HG03097 (cell line): ENCODE measurements at regions not wholly inside any gene's neighbourhood (a gene's known extent, or its start where the extent isn't known, plus 50 kb on each side); places are given as distances from the start of the nearest gene placed in this dataset.
"Not testable (repeated sequence)": the region's sequence is repeated elsewhere in the genome, so short reads cannot be mapped to it uniquely, and the experiment has no call there.

ENCODE experiments used
- ATAC-seq: cut with Tn5 transposase; IDR thresholded peaks from one replicate; pipeline ENCODE4 v1.9.1; 2021; ENCODE audit not compliant: unreplicated experiment, low FRiP score

- no peak for ATAC-seq
Observed at GRCh38 chr3:192009903-192010302, 548.9 kb downstream of the PYDC2 start.

DNA sequence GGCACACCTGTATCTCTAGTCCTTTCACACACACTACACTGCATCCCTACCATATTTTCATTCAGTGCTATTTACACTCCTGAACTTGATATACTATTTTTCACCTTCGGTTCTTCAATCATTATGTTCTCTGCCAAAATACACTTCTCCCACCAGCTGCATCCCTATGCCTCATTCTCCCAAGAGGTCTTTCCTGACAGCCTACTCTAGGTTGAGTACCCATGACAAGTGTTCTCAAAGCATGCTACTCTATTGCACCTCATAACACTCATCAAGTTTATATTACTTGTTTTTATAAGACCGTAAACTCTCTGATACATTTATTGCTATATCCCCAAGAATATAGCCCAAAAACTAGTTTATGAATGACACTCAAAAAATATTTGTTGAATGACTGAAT is 549.5 kb downstream of the PYDC2 start:
- no peak for ATAC-seq

GRCh38 chr3:192011137-192011536 is 550.2 kb downstream of the PYDC2 start:
- ATAC-seq = no peak

GRCh38 chr3:192013110-192013509 is 552.1 kb downstream of the PYDC2 start:
- no peak for ATAC-seq

- ATAC-seq = no peak
Observed at GRCh38 chr3:192022412-192022811, 561.4 kb downstream of the PYDC2 start.

DNA sequence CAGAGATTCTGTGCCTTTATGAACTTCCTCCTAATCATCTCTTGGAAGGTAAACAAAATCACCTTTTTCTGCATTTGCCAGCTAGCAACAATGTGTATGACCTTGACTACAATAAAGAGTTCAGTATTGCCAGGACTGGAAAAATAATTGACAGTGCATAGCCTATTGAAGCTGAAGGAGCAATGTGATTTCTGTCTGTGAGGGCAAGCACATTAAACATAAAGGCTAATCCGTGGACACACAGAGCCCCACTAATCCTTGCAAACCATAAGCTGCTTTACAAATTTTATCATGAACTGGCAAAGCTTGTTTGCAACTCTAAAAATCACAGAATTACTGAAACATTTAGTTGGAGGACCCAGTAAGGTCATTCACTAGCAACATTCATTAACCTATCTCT is 563.8 kb downstream of the PYDC2 start:
- ATAC-seq = no peak

DNA sequence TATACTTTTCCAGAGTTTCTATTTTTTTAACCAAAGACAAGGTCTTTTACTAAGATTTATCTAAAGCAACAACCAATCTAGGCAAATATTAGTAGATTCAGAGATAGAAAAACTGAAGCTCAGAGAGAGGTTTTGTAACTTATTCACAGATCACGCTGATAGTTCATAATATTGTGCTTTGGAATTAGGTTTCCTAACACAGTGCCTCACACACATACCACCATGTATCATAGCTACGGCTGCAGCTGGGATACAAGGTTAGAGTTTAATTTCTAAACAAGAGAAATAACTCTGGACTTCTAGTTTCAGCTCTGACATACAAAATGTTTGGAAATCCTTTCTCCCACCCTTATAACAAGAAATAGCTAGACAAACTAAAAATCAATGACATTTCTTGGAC is 565.7 kb downstream of the PYDC2 start:
- no peak for ATAC-seq

GRCh38 chr3:192031941-192032340 is 571.0 kb downstream of the PYDC2 start:
- no peak for ATAC-seq

GRCh38 chr3:192033246-192033645 is 572.3 kb downstream of the PYDC2 start:
- no peak for ATAC-seq

DNA sequence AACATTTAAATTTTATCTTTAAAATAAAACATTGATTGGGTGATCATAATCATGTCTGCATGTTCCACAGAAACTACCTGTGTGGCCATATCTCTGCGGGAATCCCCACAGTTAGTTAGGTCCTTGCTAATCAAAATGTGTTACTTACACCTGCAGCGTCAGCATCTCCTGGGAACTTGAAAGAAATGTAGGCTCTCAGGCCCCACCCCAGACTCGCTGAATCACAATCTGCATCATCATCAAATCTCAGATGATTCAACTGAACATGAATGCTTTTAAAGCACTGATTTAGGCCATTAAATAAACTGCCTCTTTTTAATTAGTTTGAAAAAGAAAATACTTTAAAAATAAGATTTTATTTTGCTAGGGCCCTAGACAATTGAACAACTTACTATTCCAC is 577.8 kb downstream of the PYDC2 start:
- ATAC-seq = no peak

GRCh38 chr3:192039593-192039992 is 578.6 kb downstream of the PYDC2 start:
- no peak for ATAC-seq

DNA sequence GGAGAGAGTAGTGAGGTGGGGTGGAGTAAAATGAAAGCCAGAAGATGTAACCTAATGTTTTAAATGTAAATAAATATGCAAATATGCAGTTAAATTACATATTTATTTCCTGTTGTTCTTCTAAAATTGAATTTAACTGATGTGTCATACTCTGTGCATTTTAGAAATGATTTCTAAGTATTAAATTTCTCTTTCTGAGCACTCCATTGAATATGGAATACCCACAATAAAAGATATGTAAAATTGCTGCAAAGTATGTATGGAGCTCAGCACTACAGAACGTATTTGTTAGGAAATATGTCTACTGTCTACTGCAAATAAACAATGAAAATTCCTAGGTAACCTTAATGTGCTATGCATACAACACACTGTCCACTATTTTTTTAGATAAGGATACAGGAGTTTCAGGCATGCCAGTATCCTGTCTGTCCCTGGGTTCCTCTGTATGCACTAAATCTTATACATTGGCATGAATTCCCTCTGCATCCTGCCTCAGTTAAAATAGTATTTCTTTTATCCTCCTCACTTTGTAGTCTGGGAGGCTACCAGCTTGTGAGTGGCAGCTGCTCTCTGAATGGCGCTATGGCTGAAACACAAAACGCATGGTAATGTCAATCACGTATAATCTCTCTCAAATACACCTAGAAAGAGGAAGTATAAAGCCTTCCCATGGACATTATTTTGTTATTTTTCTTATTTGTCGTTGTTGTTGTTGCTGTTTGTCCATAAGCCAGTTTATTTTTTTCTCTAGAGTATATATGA is 579.5 kb downstream of the PYDC2 start:
- ATAC-seq = no peak

GRCh38 chr3:192042116-192042515 is 581.2 kb downstream of the PYDC2 start:
- ATAC-seq = peak; percentile 94

GRCh38 chr3:192054881-192055280 is 593.9 kb downstream of the PYDC2 start:
- ATAC-seq = no peak

- no peak for ATAC-seq
Observed at GRCh38 chr3:192055946-192056345, 595.0 kb downstream of the PYDC2 start.

DNA sequence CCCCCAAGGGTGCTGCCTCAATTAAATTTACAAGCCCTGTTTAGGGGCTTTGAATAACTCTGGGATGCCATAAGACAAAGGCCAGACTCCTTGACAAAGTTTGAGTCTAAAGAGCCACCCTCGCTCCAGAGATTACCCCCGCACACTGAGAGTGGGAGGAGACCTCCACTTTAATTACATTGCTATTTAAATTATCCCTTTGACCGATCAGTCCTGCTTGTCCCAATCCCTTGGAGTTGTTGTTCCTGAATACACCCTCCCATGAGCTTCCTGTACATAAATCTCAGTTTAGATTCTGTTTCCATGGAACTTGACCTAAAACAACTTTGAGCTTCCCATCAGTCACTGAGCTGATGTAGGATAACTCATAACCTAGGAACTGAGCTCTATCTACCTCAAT is 596.3 kb downstream of the PYDC2 start:
- ATAC-seq = no peak

DNA sequence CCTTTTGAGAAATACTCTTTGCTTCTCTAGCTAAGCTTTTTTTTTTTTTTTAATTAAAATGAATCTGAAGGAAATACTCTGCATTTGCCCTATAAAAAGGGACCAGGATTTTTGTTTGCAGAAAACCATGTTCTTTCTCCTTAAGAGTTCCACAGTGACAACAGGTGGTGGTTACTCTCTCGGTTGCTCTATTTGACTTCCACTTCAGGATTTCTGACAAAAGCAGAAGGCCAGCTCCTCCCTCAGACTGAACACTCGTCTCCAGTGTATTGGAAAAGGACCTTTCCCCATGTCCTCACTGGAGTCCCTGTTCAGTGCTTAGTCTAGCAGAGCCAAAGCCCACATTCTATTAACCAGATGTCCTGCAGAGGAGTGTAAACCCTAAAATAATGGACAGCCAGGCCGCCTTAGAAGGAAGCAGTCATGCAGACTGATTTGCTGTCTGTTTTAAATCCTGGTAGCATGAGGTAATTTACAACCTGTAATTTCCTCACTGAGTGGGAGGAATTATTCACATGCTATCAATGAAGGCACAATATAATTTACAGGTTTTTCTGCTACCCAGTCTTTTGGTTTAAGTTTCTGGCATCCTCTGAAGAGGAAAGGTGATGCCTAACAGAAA is 599.3 kb downstream of the PYDC2 start:
- ATAC-seq = no peak

- no peak for ATAC-seq
Observed at GRCh38 chr3:192061426-192061825, 600.5 kb downstream of the PYDC2 start.

GRCh38 chr3:192062186-192062585 is 601.2 kb downstream of the PYDC2 start:
- no peak for ATAC-seq

DNA sequence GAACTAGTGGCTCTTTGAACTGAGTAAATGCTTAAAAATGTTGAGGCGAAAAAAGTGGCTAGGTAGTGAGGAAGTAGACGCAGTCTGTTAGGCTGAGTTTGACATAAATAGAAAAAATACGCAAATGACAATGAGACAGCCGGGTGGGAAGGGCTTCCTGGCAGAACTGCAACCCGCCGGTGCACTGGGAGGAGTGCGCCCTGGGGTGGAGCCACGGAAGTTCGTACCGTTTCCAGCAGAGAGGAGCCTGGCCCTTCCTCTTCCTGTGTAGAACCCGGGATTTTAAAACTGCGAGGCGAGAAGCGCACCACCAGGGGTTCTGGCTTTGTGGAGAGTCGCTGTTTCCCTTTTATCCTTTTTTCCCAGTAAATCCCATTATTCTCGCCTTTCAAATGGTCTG is 602.6 kb downstream of the PYDC2 start:
- ATAC-seq = no peak

DNA sequence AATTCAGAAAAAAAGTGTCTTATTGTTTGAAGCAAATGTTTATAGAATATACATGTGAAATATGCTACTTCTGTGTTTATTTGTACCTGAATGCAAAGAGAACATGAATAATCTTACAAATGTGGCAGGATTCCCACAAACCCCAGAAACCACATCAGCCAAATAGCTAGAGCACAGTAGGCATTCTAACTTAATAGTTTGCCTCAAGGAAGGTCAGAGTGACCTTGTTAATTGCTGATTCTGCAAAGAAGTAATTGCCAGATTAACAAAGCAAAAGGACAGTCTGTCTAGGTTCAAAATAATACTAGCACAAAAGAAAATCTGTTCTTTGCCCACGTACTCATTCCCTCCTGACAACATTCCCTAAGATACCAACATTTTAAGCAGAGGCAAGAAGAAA is 604.0 kb downstream of the PYDC2 start:
- ATAC-seq = no peak

- not testable (repeated sequence) for ATAC-seq
Observed at GRCh38 chr3:192066253-192066652, 605.3 kb downstream of the PYDC2 start.
